Gastroesophageal sphincter (tissue), 4 donors: ENCODE measurements at regions not wholly inside any gene's neighbourhood (a gene's known extent, or its start where the extent isn't known, plus 50 kb on each side); places are given as distances from the start of the nearest gene placed in this dataset.

Experiments used
- ATAC-seq: fragments of 150-250 bp; one replicate; pipeline ENCODE4 v1.9.1; 2016; ENCODE audit warnings: mild to moderate bottlenecking, moderate library complexity
- H3K27ac ChIP-seq, 4 donors: fragments of 200-600 bp; sonication (generic) in 3 of 4; 1 replicate in 3 of 4; 2 replicates in 1 of 4; pipeline ENCODE4 v1.5.1; 2016 to 2019
- H3K27me3 ChIP-seq: fragments of 200-600 bp; sonication (generic); one replicate; pipeline ENCODE4 v1.5.1; 2019
- H3K36me3 ChIP-seq, 2 donors: fragments of 200-600 bp; sonication (generic); one replicate each; pipeline ENCODE4 v1.5.1; 2019; ENCODE audit warnings: control low read depth in 1 of 2
- H3K4me1 ChIP-seq, 3 donors: fragments of 200-600 bp; sonication (generic); 1 replicate in 2 of 3; 2 replicates in 1 of 3; pipeline ENCODE4 v1.5.1; 2016 to 2019; ENCODE audit warnings: control low read depth in 2 of 3
- H3K4me3 ChIP-seq, 2 donors: fragments of 200-600 bp; sonication (generic); one replicate each; pipeline ENCODE4 v1.5.1; 2019; ENCODE audit warnings: mild to moderate bottlenecking in 1 of 2, moderate library complexity in 1 of 2
- H3K9me3 ChIP-seq, 3 donors: fragments of 200-600 bp; sonication (generic); one replicate each; pipeline ENCODE4 v1.5.1; 2017 to 2019; ENCODE audit warnings: control low read depth in 2 of 3
- EP300 ChIP-seq: sonication (generic); formaldehyde crosslinking; IDR thresholded peaks from one replicate; pipeline ENCODE4 v1.6.1; 2017; ENCODE audit warnings: antibody characterized with exemption, mild to moderate bottlenecking
- POLR2A ChIP-seq, 2 donors: fragments of 450-650 bp; IDR thresholded peaks; one replicate each; pipeline ENCODE4 v1.6.1; 2017; ENCODE audit warnings: antibody characterized with exemption in 2 of 2, mild to moderate bottlenecking in 2 of 2, moderate library complexity in 1 of 2
- POLR2AphosphoS5 ChIP-seq: sonication (generic); formaldehyde crosslinking; IDR thresholded peaks from one replicate; pipeline ENCODE4 v1.6.1; 2017; ENCODE audit warnings: antibody characterized with exemption
- WGBS, 2 donors: methylation state at CpG; one replicate each; pipeline ENCODE4 v1.1.5; 2018; ENCODE audit warnings: low coverage in 1 of 2; 5-methylcytosine and 5-hydroxymethylcytosine counted together
- TF ChIP-seq, protein P1 (sequence below), 4 experiments: fragments of 200-600 bp in 2 of 4; fragments of 450-650 bp in 2 of 4; sonication (generic) in 1 of 4; IDR thresholded peaks; one replicate each; pipeline ENCODE4 v1.5.1; 2017 to 2019; ENCODE audit warnings: antibody characterized with exemption in 4 of 4, mild to moderate bottlenecking in 2 of 4, moderate library complexity in 2 of 4

DNA sequence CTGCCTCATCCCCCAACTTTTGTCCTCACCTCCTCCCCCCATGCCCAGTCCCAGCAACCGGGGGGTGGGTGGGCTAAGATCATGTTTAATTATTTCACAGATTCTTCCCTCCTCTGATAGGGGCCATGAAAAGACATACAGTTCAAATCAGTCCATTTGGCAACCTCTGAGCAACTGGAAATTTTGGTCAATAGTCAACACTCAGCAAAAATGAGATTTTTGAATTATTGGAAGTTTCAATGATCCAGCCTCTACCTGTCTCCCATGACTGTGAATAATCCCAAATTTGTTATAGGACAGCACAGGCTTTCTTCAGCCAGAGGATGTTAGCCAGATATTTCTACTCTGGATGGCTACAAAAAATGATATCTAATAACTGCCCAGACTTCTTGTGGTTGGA, 549.9 kb downstream of the TNS1 start:
- ATAC-seq: no peak
- WGBS, 2 donors: no CpG with 5 or more reads among the region's 1 CpG
- Histone ChIP-seq H3K4me3 (no peak overlapping the region), H3K27ac (no peak overlapping the region), H3K36me3 (no peaks in the 10 kb centered on the region), H3K27me3 (no peaks in the 10 kb centered on the region), H3K4me1 (peaks cover 0 to 9% (median 0%) of the 10 kb centered on the region in 3 donors), H3K9me3 (no peaks in the 10 kb centered on the region)
- TF ChIP-seq POLR2A (IDR thresholded peaks at IDR 0.05) (no peak), EP300 (no peak), POLR2AphosphoS5 (no peak)
- TF ChIP-seq, protein P1, sequence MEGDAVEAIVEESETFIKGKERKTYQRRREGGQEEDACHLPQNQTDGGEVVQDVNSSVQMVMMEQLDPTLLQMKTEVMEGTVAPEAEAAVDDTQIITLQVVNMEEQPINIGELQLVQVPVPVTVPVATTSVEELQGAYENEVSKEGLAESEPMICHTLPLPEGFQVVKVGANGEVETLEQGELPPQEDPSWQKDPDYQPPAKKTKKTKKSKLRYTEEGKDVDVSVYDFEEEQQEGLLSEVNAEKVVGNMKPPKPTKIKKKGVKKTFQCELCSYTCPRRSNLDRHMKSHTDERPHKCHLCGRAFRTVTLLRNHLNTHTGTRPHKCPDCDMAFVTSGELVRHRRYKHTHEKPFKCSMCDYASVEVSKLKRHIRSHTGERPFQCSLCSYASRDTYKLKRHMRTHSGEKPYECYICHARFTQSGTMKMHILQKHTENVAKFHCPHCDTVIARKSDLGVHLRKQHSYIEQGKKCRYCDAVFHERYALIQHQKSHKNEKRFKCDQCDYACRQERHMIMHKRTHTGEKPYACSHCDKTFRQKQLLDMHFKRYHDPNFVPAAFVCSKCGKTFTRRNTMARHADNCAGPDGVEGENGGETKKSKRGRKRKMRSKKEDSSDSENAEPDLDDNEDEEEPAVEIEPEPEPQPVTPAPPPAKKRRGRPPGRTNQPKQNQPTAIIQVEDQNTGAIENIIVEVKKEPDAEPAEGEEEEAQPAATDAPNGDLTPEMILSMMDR (IDR thresholded peaks at IDR 0.05): no peak

DNA sequence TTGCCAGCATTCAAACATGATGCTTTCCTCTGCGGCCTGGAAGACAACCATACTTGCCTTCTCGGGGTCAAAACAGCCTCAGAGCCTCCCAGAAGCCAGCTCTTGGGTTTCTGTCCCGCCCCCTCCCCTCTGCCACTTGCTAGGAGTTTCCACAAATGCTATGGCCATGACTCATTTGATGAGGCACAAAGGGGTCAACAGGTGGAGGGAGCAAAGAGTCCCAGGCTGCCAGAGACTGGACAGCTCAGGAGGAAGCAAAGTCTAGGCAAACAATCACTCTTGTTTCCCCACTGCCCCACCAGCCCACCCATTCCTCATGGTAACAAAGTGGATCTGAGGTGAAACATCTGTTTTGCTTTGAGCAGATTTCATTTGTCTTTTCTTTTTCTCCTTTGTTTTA, 551.1 kb downstream of the TNS1 start:
- peak; percentile 10 for TF ChIP-seq POLR2AphosphoS5
- TF ChIP-seq POLR2A (IDR thresholded peaks at IDR 0.05): no peak
- no peak overlapping the region for H3K4me3 ChIP-seq
- no peak overlapping the region for H3K27ac ChIP-seq
- WGBS, 2 donors: 85% methylated on average over 3 of the region's 3 CpGs; no CpG with 5 or more reads in 1 of the 2 donors
- H3K4me1 ChIP-seq: peaks cover 0 to 9% (median 0%) of the 10 kb centered on the region in 3 donors
- no peaks in the 10 kb centered on the region for H3K9me3 ChIP-seq
- no peaks in the 10 kb centered on the region for H3K36me3 ChIP-seq
- H3K27me3 ChIP-seq: no peaks in the 10 kb centered on the region
- ATAC-seq: no peak

DNA sequence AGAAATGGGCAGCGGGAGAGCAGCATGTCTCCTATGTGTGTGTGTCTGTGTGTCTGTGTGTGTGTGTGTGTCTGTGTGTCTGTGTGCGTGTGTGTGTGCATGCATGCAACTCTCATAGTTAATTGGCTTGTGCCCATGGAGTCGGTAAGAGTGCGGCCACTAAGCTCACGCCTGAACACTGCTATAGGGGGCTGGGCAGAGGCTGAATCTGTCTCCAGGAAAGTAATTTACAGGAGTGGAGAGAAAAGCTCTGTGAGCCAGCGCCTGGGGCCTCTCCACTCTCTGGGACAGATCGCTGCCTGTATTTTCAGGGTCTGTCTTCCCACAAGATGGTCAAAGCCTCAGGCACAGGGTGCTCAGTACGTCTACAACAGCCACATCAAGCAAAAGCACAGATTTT, 553.4 kb downstream of the TNS1 start:
- no peak overlapping the region for H3K4me3 ChIP-seq
- no peak for ATAC-seq
- H3K4me1 ChIP-seq: peaks cover 0 to 13% (median 0%) of the 10 kb centered on the region in 3 donors
- H3K9me3 ChIP-seq: no peaks in the 10 kb centered on the region
- 82% methylated on average over 4 to 8 of the region's 8 CpGs for WGBS, 2 donors
- no peaks in the 10 kb centered on the region for H3K27me3 ChIP-seq
- TF ChIP-seq EP300 (no peak), POLR2A (IDR thresholded peaks at IDR 0.05) (no peak)
- TF ChIP-seq, protein P1 (IDR thresholded peaks at IDR 0.05): no peak
- H3K36me3 ChIP-seq: no peaks in the 10 kb centered on the region
- H3K27ac ChIP-seq: no peak overlapping the region

DNA sequence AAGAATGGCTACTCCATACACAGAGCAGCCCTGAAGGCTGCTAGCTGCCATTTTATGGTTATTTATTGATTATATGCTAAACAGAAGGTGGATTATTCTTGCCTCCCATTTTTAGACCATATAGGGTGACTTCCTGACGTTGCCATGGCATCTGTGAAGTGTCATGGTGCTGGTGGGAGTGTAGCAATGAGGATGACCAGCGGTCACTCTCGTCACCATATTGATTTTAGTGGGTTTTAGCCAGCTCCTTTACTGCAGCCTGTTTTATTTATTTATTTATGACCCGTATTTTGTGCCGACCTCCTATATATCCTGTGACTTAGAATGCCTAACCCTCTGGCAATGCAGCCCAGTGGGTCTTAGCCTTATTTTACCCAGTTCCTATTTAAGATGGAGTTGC, 553.9 kb downstream of the TNS1 start:
- no peaks in the 10 kb centered on the region for H3K36me3 ChIP-seq
- no peaks in the 10 kb centered on the region for H3K9me3 ChIP-seq
- peaks cover 0 to 13% (median 0%) of the 10 kb centered on the region in 3 donors for H3K4me1 ChIP-seq
- ATAC-seq: no peak
- H3K4me3 ChIP-seq: no peak overlapping the region
- H3K27me3 ChIP-seq: no peaks in the 10 kb centered on the region
- TF ChIP-seq POLR2AphosphoS5 (no peak), EP300 (no peak), POLR2A (IDR thresholded peaks at IDR 0.05) (no peak)
- TF ChIP-seq, protein P1 (IDR thresholded peaks at IDR 0.05): no peak
- H3K27ac ChIP-seq: no peak overlapping the region
- 91 to 92% methylated on average over 4 to 5 of the region's 5 CpGs for WGBS, 2 donors

DNA sequence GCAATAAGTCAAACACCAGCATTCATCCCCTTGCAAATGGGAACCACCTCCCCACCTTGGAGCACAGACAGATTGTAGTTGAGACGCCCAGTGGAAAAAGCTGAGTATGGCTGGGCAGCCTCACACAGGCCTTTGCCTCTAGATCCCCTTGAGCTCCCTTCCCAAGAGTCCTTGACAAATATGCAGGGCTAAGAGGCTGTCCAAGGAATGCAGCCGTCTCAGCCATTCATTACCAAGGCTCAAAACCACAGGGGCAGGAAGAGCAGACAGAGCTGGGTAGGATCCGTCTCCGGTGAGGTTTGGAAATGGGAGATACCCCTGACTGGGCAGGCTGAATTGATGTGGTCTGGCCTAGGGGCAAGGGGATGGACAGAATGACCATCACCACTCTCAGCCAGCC, 557.1 kb downstream of the TNS1 start:
- H3K4me3 ChIP-seq: no peak overlapping the region
- no peaks in the 10 kb centered on the region for H3K36me3 ChIP-seq
- H3K9me3 ChIP-seq: no peaks in the 10 kb centered on the region
- TF ChIP-seq, protein P1 (IDR thresholded peaks at IDR 0.05): no peak
- TF ChIP-seq EP300: no peak
- no peak for TF ChIP-seq POLR2AphosphoS5
- TF ChIP-seq POLR2A (IDR thresholded peaks at IDR 0.05): no peak
- peaks cover 0 to 4% (median 0%) of the 10 kb centered on the region in 3 donors for H3K4me1 ChIP-seq
- no peaks in the 10 kb centered on the region for H3K27me3 ChIP-seq
- 54% methylated on average over 4 of the region's 4 CpGs; no CpG with 5 or more reads in 1 of the 2 donors for WGBS, 2 donors
- ATAC-seq: no peak
- no peak overlapping the region for H3K27ac ChIP-seq
